CD8-positive, alpha-beta memory T cell (primary cell): ENCODE measurements at regions not wholly inside any gene's neighbourhood (a gene's known extent, or its start where the extent isn't known, plus 50 kb on each side); places are given as distances from the start of the nearest gene placed in this dataset.

Experiments used
- CTCF ChIA-PET: fragments of 350-600 bp; sonication (Branson Sonifier 250); formaldehyde crosslinking; loops from one replicate; lab custom pipeline; 2021; ENCODE audit warnings: antibody characterized with exemption; lab: Charles Lee
- POLR2A ChIA-PET: fragments of 350-600 bp; sonication (Branson Sonifier 250); formaldehyde crosslinking; loops from one replicate; lab custom pipeline; 2021; ENCODE audit warnings: antibody characterized with exemption; lab: Charles Lee
- DNase-seq, 5 donors: peaks; one replicate each; pipeline versions ENCODE4 v3.0.0 to v3.0.0-alpha.2; 2020 to 2022; ENCODE audit warnings: mixed read lengths in 1 of 5
- H3K27ac ChIP-seq: one replicate; pipeline ENCODE4 v1.7.0; 2013; ENCODE audit warnings: low read depth, mild to moderate bottlenecking, low read length, moderate library complexity
- H3K27me3 ChIP-seq: 2 replicates; pipeline ENCODE4 v1.7.0; 2013; ENCODE audit warnings: low read length, mild to moderate bottlenecking; ENCODE audit not compliant: insufficient read depth, poor library complexity, severe bottlenecking
- H3K36me3 ChIP-seq: 2 replicates; pipeline ENCODE4 v1.7.0; 2013; ENCODE audit warnings: mild to moderate bottlenecking, low read length, moderate library complexity; ENCODE audit not compliant: insufficient read depth
- H3K4me1 ChIP-seq: 2 replicates; pipeline ENCODE4 v1.7.0; 2013; ENCODE audit warnings: mild to moderate bottlenecking, low read length, moderate library complexity; ENCODE audit not compliant: insufficient read depth
- H3K4me3 ChIP-seq: 2 replicates; pipeline ENCODE4 v1.7.0; 2013; ENCODE audit warnings: mild to moderate bottlenecking, low read length
- H3K9me3 ChIP-seq: 2 replicates; pipeline ENCODE4 v1.7.0; 2013; ENCODE audit warnings: mild to moderate bottlenecking, low read length
- H3K27ac Mint-ChIP-seq, 8 donors: one replicate each; pipeline ENCODE4 v1.8.0; 2020 to 2021; ENCODE audit warnings: mixed read lengths in 8 of 8, mild to moderate bottlenecking in 6 of 8, inconsistent platforms in 3 of 8, moderate library complexity in 3 of 8
- H3K27me3 Mint-ChIP-seq, 2 donors: one replicate each; pipeline ENCODE4 v1.8.0; 2020 to 2021; ENCODE audit warnings: mixed read lengths in 2 of 2, mild to moderate bottlenecking in 1 of 2, moderate library complexity in 1 of 2
- H3K36me3 Mint-ChIP-seq, 3 donors: one replicate each; pipeline ENCODE4 v1.8.0; 2020 to 2021; ENCODE audit warnings: mixed read lengths in 3 of 3, inconsistent platforms in 1 of 3, mild to moderate bottlenecking in 1 of 3
- H3K4me1 Mint-ChIP-seq, 3 donors: one replicate each; pipeline ENCODE4 v1.8.0; 2020 to 2021; ENCODE audit warnings: mixed read lengths in 3 of 3, inconsistent platforms in 1 of 3, mild to moderate bottlenecking in 1 of 3
- H3K4me3 Mint-ChIP-seq, 7 donors: one replicate each; pipeline ENCODE4 v1.8.0; 2020 to 2021; ENCODE audit warnings: mixed read lengths in 7 of 7, mild to moderate bottlenecking in 6 of 7, moderate library complexity in 4 of 7, inconsistent platforms in 2 of 7
- H3K9me3 Mint-ChIP-seq, 5 donors: one replicate each; pipeline ENCODE4 v1.8.0; 2020 to 2022; ENCODE audit warnings: mixed read lengths in 5 of 5, mild to moderate bottlenecking in 3 of 5, moderate library complexity in 2 of 5, inconsistent platforms in 1 of 5

DNA sequence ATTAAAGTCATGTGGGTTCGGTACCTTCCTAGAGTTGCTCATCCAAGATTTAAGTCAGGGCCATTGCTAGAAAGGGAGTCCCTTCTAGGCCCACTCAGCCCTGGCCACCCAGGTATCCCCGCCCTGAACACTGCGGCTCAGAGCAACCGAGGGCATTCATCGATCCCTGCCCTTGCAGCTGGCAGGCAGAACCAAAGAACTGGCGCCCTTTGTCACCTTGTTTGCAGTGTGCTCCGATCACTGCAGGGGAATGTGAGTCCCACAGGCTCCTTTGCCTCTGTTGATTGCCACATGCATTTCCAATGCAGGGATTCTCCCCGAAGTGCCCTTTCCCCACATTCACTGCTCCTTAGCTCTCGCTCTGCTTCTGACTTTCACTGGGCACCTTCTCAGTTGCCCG lies 108.5 kb downstream of the CMPK2 start:
- H3K9me3 ChIP-seq = no peaks in the 10 kb centered on the region
- CTCF ChIA-PET = no interaction called here
- H3K27ac Mint-ChIP-seq = no peak overlapping the region
- no peak overlapping the region for H3K4me3 Mint-ChIP-seq
- H3K4me1 Mint-ChIP-seq = no peaks in the 10 kb centered on the region
- POLR2A ChIA-PET = no interaction called here
- DNase-seq = no peak
- peaks cover 10 to 26% of the 10 kb centered on the region in 2 donors for H3K27me3 Mint-ChIP-seq
- no peak overlapping the region for H3K4me3 ChIP-seq
- H3K4me1 ChIP-seq = no peaks in the 10 kb centered on the region
- no peaks in the 10 kb centered on the region for H3K36me3 Mint-ChIP-seq
- H3K27me3 ChIP-seq = no peaks in the 10 kb centered on the region
- no peaks in the 10 kb centered on the region for H3K9me3 Mint-ChIP-seq
- H3K36me3 ChIP-seq = no peaks in the 10 kb centered on the region
- no peak overlapping the region for H3K27ac ChIP-seq

DNA sequence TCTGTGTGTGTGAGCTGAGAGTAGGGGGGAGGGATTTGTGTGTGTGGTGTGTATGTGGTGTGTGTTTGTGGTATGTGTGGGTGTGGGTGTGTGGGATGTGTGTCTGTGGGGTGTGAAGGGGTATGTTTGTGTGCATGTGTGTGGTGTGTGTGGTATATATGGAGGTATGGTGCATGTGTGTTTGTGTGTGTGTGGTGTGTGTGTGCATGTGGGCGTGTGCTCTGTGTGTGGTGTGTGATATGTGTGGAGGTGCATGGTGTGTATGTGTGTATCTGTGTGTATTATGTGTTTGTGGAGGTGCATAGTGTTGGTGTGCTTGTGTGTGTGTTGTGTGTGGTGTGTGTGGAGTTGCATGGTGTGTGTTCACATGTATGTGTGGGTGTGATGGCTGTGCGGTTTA lies 106.0 kb downstream of the CMPK2 start:
- Mint-ChIP-seq H3K4me1 (no peaks in the 10 kb centered on the region), H3K36me3 (no peaks in the 10 kb centered on the region), H3K4me3 (no peak overlapping the region), H3K9me3 (no peaks in the 10 kb centered on the region), H3K27ac (no peak overlapping the region), H3K27me3 (peaks cover 9 to 10% of the 10 kb centered on the region in 2 donors)
- no peak overlapping the region for H3K4me3 ChIP-seq
- H3K27ac ChIP-seq = no peak overlapping the region
- no peaks in the 10 kb centered on the region for H3K27me3 ChIP-seq
- no peaks in the 10 kb centered on the region for H3K4me1 ChIP-seq
- CTCF ChIA-PET = no interaction called here
- POLR2A ChIA-PET = no interaction called here
- H3K36me3 ChIP-seq = no peaks in the 10 kb centered on the region
- no peak for DNase-seq
- no peaks in the 10 kb centered on the region for H3K9me3 ChIP-seq

DNA sequence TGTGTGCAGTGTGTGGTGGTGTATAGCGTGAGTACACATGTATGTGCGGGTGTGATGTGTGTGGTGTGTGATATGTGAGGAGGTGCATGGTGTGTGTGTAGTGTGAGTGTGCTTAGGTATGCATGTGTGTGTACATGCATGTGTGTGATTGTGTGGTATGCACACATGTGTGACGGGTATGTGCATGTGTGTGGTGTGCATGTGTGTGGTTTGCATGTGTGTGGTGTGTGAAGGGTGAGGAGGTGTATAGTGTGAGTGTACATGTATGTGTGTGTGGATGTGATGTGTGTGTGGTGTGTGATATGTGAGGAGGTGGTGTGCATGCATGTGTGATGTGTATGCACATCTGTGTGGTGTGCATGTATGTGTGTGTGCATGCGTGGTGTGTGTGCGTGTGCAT lies 105.6 kb downstream of the CMPK2 start:
- H3K9me3 Mint-ChIP-seq = no peaks in the 10 kb centered on the region
- Histone ChIP-seq H3K4me3 (no peak overlapping the region), H3K27me3 (no peaks in the 10 kb centered on the region), H3K36me3 (no peaks in the 10 kb centered on the region), H3K9me3 (no peaks in the 10 kb centered on the region), H3K4me1 (no peaks in the 10 kb centered on the region), H3K27ac (no peak overlapping the region)
- no peak overlapping the region for H3K27ac Mint-ChIP-seq
- H3K36me3 Mint-ChIP-seq = no peaks in the 10 kb centered on the region
- no peaks in the 10 kb centered on the region for H3K4me1 Mint-ChIP-seq
- ChIA-PET POLR2A (no interaction called here), CTCF (no interaction called here)
- DNase-seq = no peak
- H3K4me3 Mint-ChIP-seq = no peak overlapping the region
- peaks cover 9 to 10% of the 10 kb centered on the region in 2 donors for H3K27me3 Mint-ChIP-seq

DNA sequence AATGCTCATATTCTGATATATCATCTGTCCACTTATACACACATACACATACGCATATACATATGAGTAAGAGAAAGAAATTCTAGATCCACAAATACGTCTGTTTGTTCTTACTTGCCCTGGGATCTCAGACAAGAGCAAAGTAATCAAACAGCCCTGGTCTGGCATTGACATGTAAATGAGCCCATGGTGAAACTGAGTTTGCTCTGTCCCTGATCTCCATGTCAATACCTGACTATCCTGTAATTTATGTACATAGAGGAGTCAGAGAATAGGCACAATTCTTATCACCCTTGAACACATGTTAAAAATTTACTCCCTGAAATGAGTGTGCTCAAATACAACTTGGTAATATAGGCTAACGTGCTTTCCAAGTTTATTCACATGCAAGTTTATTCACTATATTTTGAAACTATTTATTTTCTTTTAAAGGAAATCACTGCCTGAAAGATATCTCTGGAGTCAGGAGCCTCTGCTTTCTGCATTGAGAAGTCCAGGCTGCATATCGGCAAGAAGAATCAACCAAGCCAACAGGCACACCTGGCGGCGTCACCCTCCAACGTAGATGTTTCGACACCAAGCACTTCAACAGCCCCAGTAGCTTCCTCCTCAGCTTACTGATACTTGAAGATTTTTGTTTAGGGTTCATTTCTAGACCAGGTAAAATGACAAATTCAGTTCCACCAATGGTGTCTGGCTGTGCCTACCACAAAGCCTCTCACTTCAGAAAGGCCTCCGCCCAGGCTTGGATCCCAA lies 100.6 kb downstream of the CMPK2 start:
- Mint-ChIP-seq H3K27ac (no peak overlapping the region), H3K36me3 (no peaks in the 10 kb centered on the region), H3K4me1 (no peaks in the 10 kb centered on the region), H3K27me3 (peaks cover 0 to 6% of the 10 kb centered on the region in 2 donors), H3K4me3 (no peak overlapping the region), H3K9me3 (no peaks in the 10 kb centered on the region)
- CTCF ChIA-PET = no interaction called here
- no peaks in the 10 kb centered on the region for H3K9me3 ChIP-seq
- POLR2A ChIA-PET = no interaction called here
- H3K27me3 ChIP-seq = no peaks in the 10 kb centered on the region
- H3K4me1 ChIP-seq = no peaks in the 10 kb centered on the region
- DNase-seq = no peak
- no peak overlapping the region for H3K4me3 ChIP-seq
- no peak overlapping the region for H3K27ac ChIP-seq
- H3K36me3 ChIP-seq = no peaks in the 10 kb centered on the region

DNA sequence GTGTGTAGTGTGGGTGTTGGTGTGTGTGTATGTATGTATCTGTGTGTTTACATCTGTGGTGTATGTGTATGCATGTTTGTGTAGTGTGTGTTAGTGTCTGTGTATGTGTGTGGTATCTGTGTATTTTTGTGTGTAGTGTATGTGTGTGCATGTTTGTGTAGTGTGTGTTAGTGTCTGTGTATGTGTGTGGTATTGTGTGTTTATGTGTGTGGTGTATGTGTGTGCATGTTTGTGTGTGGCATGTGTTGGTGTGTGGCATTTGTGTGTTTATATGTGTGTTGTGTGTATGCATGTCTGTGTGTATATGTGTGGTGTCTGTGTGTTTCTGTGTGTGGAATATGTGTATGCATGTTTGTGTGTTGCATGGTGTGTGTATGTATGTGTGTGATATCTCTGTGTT lies 96.4 kb downstream of the CMPK2 start:
- Mint-ChIP-seq H3K9me3 (no peaks in the 10 kb centered on the region), H3K27me3 (peaks cover 23% of the 10 kb centered on the region in 2 donors), H3K4me1 (peaks cover 10 to 15% (median 11%) of the 10 kb centered on the region in 3 donors), H3K4me3 (no peak overlapping the region), H3K27ac (no peak overlapping the region), H3K36me3 (no peaks in the 10 kb centered on the region)
- Histone ChIP-seq H3K4me3 (no peak overlapping the region), H3K9me3 (no peaks in the 10 kb centered on the region), H3K27me3 (peaks cover 4% of the 10 kb centered on the region), H3K27ac (no peak overlapping the region), H3K4me1 (no peaks in the 10 kb centered on the region), H3K36me3 (no peaks in the 10 kb centered on the region)
- CTCF ChIA-PET = no interaction called here
- DNase-seq = no peak
- POLR2A ChIA-PET = no interaction called here

DNA sequence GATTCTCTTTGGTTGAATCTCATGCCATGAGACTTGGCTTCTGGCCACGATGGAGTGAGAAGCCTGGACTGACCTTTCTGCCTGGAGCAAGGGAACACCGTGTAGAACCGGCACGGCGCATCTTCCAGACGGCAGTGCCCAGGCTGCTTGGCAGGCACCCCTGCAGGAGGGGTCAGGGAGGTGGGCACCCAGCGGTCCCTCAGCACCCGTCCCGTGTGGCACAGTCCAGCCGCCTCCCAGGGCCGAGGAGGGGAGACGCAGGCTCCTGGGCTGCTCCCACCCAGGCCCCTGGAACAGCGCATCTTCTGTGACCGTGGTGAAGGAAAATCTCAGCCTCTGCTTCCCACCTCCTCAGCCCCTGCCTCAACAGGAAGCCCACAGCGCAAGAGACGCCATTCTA lies 95.7 kb downstream of the CMPK2 start:
- Mint-ChIP-seq H3K9me3 (no peaks in the 10 kb centered on the region), H3K27ac (no peak overlapping the region), H3K27me3 (peaks cover 25 to 29% of the 10 kb centered on the region in 2 donors), H3K4me1 (peaks cover 10 to 15% (median 11%) of the 10 kb centered on the region in 3 donors), H3K4me3 (no peak overlapping the region), H3K36me3 (no peaks in the 10 kb centered on the region)
- Histone ChIP-seq H3K36me3 (no peaks in the 10 kb centered on the region), H3K4me3 (no peak overlapping the region), H3K27me3 (peaks cover 4% of the 10 kb centered on the region), H3K9me3 (no peaks in the 10 kb centered on the region), H3K27ac (no peak overlapping the region), H3K4me1 (no peaks in the 10 kb centered on the region)
- CTCF ChIA-PET = no interaction called here
- POLR2A ChIA-PET = no interaction called here
- no peak for DNase-seq

DNA sequence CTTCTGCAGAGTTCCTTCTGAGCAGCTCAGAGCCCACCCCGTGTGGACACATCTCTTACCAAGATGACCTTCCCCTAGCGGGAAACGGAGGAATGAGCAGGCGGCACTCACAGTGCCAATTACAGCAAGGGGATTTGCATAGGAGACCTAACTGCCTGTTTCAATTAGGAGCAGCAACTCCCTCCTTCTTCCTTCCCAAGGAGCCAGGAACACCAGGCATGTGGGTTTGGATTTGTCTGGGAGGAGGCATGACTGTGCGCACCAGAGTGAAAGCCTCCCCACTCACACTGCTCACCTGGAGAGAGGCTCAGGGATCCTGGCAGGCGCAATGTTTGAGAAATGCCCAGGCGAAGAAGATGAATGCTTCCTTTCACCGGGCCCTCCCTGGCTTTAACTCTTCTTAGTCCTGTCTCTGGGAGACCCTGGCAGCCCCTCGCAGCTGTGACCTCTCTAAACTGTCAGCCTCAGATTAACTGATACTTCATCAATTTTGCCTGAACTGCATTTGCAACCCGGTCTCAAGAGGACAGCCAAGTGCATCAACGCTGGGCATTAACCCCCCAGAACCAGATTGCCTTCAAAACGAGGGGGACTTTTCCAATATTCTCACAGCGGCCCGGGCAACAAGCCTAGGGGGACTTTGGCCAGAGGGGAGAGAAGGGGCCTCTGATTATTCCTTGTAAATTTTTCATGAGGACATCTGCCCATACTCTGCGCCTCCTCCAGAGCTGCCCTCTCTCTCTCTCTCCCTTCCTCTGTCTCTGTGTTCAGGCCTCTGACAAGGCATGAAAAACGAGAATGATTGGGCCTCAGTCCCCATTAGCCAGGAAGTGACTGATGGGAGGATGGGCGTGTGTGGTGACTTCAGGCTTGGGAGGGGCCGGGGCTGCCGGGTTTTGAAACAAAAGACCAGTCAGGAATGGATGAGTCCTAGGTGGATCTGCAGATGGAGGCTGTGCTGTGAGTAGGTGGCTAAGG lies 93.8 kb downstream of the CMPK2 start:
- no peaks in the 10 kb centered on the region for H3K9me3 Mint-ChIP-seq

More for the DNA sequence above, 93.8 kb downstream of the CMPK2 start:
- no peaks in the 10 kb centered on the region for H3K36me3 Mint-ChIP-seq
- no peak for DNase-seq
- CTCF ChIA-PET = interaction anchor here (0.9 to 1.6 kb wide), 4 partner anchors 16 to 41 kb away, joined by 3 to 4 read pairs (median 4); no protein-coding TSS in a partner anchor
- H3K4me3 Mint-ChIP-seq = no peak overlapping the region
- H3K4me1 Mint-ChIP-seq = peaks cover 10 to 15% (median 11%) of the 10 kb centered on the region in 3 donors
- POLR2A ChIA-PET = no interaction called here
- Histone ChIP-seq H3K27ac (no peak overlapping the region), H3K9me3 (no peaks in the 10 kb centered on the region), H3K27me3 (peaks cover 4% of the 10 kb centered on the region), H3K4me3 (no peak overlapping the region), H3K4me1 (no peaks in the 10 kb centered on the region), H3K36me3 (no peaks in the 10 kb centered on the region)
- H3K27ac Mint-ChIP-seq = no peak overlapping the region
- peaks cover 28 to 33% of the 10 kb centered on the region in 2 donors for H3K27me3 Mint-ChIP-seq
